ENCODE measurements at regions not wholly inside any gene's neighbourhood (a gene's known extent, or its start where the extent isn't known, plus 50 kb on each side); places are given as distances from the start of the nearest gene placed in this dataset.

- H3K9me3 Mint-ChIP-seq = peaks cover 3% of the 10 kb centered on the region
- no peaks in the 10 kb centered on the region for H3K27me3 Mint-ChIP-seq (ENCODE audit: low read depth)
- H3K4me3 Mint-ChIP-seq = no peak overlapping the region
- H3K4me1 Mint-ChIP-seq = peaks cover 11% of the 10 kb centered on the region
- no peaks in the 10 kb centered on the region for H3K36me3 Mint-ChIP-seq (ENCODE audit: low read depth)
- no peak overlapping the region for H3K27ac Mint-ChIP-seq
- TF ChIP-seq CTCF (IDR thresholded peaks at IDR 0.05; ENCODE audit: unreplicated experiment in 3 of 3) = no peak
These were observed 1249.9 kb downstream of the EFNB2 start for GRCh38 chr13:105285526-105285925.

DNA sequence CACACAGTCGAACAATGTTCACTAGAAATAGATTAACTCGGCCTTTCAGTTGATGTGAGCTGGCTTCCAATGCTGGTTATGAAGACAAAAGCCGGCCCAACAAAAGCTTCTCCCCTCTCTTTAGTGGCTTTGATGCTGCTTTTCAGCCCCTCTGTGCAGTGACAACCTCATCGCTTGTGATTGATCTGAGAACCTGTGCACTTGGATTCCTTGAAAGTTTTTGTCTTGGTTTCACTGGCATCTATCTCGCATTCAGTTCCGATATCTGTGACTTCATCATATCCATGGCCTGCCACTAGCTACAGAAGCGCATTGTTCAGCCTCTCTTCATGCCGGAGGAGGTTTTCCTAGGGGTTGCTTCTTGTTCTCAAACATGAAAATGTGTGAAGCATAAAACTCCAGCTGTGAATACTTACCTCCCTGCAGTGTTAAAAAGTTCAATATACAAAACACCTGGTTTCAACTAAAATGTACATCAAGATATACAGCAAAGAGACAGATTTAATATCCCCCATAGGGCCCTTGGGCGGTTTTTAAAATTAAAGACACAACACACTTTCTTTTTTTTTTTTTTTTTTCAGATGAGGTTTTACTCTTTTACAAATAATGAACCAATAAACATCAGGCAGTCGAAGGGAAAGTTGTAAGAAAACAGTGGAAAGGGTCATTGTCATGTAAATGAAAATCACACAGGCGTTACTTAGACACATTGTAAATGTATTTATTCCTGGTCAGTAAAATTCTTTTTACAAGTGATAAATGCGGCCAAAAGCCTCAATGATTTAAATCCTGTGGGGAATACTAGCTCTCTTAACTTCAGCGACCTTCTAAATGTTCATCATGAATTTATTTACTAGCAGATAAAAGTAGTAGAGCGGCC, 1252.8 kb downstream of the EFNB2 start:
- Mint-ChIP-seq H3K27me3 (ENCODE audit: low read depth) (no peaks in the 10 kb centered on the region), H3K36me3 (ENCODE audit: low read depth) (no peaks in the 10 kb centered on the region), H3K4me3 (no peak overlapping the region), H3K27ac (peak overlapping the region; percentile 0 to 92 (median 36)), H3K4me1 (peaks cover 11% of the 10 kb centered on the region), H3K9me3 (peaks cover 3% of the 10 kb centered on the region)
- no peak for TF ChIP-seq CTCF (IDR thresholded peaks at IDR 0.05; ENCODE audit: unreplicated experiment in 3 of 3)

GRCh38 chr13:105278943-105279381, 1256.5 kb downstream of the EFNB2 start:
- Mint-ChIP-seq H3K4me3 (no peak overlapping the region), H3K27ac (no peak overlapping the region), H3K4me1 (peaks cover 11% of the 10 kb centered on the region), H3K27me3 (ENCODE audit: low read depth) (no peaks in the 10 kb centered on the region), H3K9me3 (peaks cover 2% of the 10 kb centered on the region), H3K36me3 (ENCODE audit: low read depth) (no peaks in the 10 kb centered on the region)
- TF ChIP-seq CTCF (IDR thresholded peaks at IDR 0.05; ENCODE audit: unreplicated experiment in 3 of 3) = no peak

DNA sequence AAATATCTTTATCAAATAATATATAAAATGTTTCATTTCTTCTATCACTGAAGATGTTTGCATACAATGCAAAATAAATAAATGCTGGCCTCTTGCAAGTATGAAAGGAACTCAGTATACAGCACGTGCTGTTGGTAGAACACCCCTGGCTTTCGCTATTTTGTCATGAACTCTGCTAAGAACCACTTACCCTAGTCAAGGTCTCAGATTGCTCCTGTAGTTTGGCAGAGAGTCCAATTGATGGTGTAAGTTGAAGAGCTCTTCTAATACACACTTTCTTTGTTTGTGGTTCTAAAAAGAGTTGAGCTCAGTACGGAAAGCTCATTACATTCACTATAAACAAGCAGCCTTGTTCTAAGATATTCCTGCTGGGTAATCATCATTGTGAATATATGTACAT, 1258.9 kb downstream of the EFNB2 start:
- no peaks in the 10 kb centered on the region for H3K4me1 Mint-ChIP-seq
- H3K27me3 Mint-ChIP-seq (ENCODE audit: low read depth) = peaks cover 4% of the 10 kb centered on the region
- H3K36me3 Mint-ChIP-seq (ENCODE audit: low read depth) = no peaks in the 10 kb centered on the region
- H3K27ac Mint-ChIP-seq = no peak overlapping the region
- peaks cover 2% of the 10 kb centered on the region for H3K9me3 Mint-ChIP-seq
- TF ChIP-seq CTCF (IDR thresholded peaks at IDR 0.05; ENCODE audit: unreplicated experiment in 3 of 3) = no peak
- H3K4me3 Mint-ChIP-seq = no peak overlapping the region

- Mint-ChIP-seq H3K27ac (no peak overlapping the region), H3K9me3 (peaks cover 2% of the 10 kb centered on the region), H3K27me3 (ENCODE audit: low read depth) (peaks cover 4% of the 10 kb centered on the region), H3K4me1 (no peaks in the 10 kb centered on the region), H3K4me3 (no peak overlapping the region), H3K36me3 (ENCODE audit: low read depth) (no peaks in the 10 kb centered on the region)
- TF ChIP-seq CTCF (IDR thresholded peaks at IDR 0.05; ENCODE audit: unreplicated experiment in 3 of 3) = no peak
These were observed 1261.7 kb downstream of the EFNB2 start for GRCh38 chr13:105273665-105274222.
